NCI-H1092 treated with DMSO at 0.1 percent for 48 hours (cell line): ENCODE measurements at regions not wholly inside any gene's neighbourhood (a gene's known extent, or its start where the extent isn't known, plus 50 kb on each side); places are given as distances from the start of the nearest gene placed in this dataset.
A peak's percentile ranks its signal among the peaks of the same experiment; 100 is the strongest.

Experiments
- DNase-seq: peaks from one replicate; lab custom pipeline; 2025; lab: John Stamatoyannopoulos, UW

DNA sequence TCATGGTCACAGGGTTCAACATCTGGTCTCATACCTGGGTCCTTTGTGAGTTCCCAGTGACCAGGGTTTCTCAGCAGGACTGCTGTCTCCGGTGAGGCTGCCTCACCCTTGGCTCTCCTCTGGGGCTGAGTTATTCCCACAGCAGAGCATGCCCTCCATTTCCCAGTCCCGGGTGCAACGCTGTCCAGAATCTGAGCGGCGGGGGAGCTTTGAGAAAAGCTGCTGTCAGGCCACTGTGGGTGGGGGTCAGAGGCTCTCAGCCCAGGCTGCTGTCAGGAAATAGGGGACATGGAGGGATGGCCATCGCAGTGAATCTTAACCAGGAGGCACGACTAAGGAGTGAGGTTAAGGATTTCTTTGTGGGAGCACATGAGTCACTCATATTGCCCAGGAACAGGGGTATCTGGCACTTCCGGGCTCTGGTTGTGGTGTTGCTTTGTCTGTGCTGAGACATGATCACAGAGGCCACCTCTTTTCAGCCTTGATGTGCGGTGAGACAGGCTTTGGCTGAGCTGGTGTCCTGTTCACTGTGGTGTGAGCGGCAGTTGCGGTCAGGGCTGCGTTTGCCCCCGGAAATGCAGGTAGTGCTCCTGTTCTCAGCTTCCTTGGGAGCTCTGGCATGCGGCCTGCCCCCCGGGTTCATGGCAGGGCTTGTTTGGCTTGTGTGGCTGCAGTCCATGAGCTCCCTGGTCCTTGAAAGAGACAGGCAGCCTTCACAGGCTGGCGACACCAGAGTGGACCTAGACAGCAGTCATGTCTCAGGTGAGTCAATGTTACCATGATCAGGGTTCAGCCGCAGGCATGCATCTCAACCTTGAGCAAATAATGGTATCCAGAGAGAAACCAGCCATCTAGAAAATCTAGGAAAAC, 310.7 kb upstream of the MYT1L start:
- DNase-seq: no peak

DNA sequence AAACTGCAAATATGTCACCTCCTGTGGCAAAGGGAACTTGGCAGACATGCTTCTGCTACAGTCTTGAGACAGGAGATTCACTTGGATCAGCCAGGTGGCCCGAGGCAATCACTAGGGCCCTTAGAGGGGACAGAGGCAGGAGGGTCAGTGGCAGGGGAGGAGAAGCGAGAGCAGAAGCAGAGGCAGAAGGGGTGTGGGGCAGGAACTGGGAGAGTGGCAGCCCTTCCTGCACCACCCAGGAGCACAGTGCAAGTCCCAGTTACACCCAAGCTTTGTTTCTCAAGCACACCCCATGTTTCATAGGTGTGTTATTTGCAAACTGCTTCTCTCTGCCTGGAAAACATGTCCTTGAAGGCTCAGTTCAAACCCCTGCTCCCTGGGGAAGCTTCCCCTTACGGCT, 309.7 kb upstream of the MYT1L start:
- no peak for DNase-seq

DNA sequence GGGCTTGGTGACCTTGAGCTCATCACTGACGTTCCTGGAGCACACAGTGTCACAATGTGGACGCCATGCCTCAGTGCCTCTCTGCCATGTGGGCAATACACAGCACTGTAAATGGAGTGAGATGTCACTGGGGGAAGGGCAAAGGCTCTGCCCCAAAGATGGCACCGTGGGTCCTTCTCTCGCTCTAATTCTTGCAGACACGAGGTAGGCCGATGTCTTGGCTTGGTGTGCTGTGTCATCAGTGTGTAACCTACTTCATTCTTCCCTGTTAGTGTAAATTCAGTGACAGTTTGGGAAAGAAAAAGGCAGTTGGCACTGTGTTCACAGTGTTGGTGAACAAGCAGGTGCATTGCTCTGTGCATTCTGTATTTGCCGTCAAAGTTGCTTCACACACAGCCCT, 309.3 kb upstream of the MYT1L start:
- no peak for DNase-seq

- no peak for DNase-seq
Observed at GRCh38 chr2:2639251-2640139, 308.4 kb upstream of the MYT1L start.

GRCh38 chr2:2638547-2639220, 307.6 kb upstream of the MYT1L start:
- DNase-seq: no peak

- DNase-seq: no peak
Observed at GRCh38 chr2:2636813-2637212, 305.7 kb upstream of the MYT1L start.

GRCh38 chr2:2635025-2635528, 304.0 kb upstream of the MYT1L start:
- no peak for DNase-seq

GRCh38 chr2:2633017-2633416, 301.9 kb upstream of the MYT1L start:
- no peak for DNase-seq

- no peak for DNase-seq
Observed at GRCh38 chr2:2623939-2624338, 292.9 kb upstream of the MYT1L start.

DNA sequence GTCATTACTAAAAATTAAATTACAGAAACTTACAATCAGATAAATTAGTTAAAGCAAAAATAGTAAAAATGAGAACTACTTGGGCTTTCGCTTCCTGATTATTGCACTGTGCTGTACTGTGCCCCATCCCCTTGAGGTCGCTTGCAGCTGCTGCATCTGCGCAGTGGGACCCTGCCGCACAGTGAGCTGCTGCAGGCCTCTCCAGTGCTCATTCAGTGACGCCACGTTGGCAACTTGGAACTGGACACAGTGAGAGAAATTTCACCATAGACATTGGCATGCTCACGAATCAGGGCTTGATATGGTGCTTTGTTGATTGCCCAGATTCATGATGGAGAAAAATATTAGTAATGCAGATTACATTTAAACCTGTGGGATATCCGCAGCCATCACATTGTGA, 290.8 kb upstream of the MYT1L start:
- no peak for DNase-seq

DNA sequence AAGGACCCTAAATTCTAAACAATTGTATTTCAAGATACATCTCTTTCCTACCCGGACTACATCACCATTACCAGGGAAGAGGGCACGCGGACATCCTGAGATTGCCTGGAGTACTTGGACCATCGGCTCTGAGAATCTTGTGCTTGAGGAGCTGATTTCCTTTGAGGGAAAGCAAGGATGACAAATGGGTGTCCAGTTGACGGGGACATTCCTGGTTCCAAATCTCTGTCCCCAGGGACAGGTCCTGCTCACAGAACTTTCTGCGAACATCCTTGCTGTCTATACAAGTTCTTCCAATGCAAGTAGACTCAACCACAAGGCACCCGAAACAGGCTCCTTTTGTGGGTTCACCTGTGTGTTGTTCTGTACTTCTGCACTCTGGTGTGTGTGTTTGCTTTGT, 289.5 kb upstream of the MYT1L start:
- DNase-seq: no peak

- no peak for DNase-seq
Observed at GRCh38 chr2:2619995-2620394, 288.9 kb upstream of the MYT1L start.

DNA sequence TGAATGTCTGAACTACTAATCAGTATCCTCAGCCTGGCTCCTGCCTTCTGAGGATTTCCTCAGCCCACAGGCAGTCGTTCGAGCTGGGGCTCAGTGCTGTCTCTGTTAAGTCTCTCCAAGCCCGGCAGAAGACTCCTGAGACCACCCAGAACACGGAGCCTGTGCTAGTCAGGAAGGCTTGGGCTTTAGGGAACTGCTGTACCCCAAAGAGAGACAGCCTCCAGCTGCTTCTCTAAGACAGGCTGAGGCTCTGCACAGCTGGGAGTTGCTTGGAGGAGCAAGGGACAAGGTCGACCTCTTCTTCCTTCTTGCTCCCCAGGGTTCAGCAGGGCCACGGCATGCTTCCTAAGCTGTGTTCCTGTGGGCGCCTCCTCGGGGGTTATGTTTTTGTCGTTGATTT, 283.4 kb upstream of the MYT1L start:
- DNase-seq: no peak

DNA sequence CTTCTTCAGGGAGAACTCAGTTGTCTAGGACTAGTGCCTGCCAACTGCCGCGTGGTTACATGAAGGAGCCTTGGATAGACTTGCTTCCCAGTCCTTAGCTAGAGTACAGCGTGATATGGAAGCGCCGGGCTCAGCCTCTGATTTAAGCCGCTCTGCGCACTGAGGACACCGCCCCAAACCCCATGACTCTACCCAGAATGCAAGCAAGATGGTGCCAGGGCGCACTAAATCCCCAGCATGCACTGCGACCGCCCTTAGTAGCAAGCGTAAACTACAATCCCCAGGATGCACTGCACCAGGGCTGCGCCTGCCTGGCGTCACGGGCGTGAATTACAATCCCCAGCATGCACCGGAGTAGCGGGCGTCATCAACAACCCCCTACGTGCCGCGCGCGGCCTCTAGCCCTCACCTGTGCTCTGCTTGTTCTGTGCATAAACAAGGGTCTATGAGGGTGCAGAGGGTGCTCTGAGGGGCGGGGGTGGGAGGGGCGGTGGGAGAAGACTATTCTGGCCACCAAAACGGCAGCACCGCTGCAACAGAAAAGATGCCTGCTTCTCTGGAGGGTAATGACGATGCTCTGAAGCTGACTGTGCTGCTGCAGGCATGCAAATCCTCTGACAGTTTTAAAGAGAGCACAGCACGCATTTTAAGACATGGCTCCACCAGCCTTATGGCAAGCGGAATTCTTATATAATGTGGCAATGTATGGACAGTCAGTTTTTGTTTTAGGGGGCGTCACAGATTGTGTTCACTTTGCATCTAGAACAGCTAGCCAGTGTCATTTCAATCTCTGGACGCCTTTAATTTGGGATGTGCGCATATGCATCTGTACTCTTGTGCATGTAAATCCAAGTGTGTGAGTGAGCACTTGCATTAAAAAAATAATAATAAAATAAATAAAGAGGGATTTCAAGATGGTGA, 282.5 kb upstream of the MYT1L start:
- DNase-seq: peak; percentile 65

DNA sequence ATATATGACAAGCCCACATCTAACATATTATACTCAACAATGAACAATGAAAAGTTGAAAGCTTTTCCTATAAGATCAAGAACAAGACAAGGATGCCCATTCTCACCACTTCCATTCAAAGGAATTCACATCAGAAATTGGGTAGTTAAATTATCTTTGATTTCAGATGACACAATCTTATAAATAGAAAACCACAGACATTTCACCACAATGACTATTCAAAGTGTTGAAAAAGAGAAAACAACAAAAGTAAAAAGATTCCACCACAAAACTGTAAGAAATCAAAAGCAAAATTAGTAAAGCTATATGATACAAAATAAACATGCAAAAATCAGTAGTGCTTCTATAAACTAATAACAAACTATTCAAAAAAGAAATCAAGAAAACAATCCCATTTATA, 279.7 kb upstream of the MYT1L start:
- no peak for DNase-seq

DNA sequence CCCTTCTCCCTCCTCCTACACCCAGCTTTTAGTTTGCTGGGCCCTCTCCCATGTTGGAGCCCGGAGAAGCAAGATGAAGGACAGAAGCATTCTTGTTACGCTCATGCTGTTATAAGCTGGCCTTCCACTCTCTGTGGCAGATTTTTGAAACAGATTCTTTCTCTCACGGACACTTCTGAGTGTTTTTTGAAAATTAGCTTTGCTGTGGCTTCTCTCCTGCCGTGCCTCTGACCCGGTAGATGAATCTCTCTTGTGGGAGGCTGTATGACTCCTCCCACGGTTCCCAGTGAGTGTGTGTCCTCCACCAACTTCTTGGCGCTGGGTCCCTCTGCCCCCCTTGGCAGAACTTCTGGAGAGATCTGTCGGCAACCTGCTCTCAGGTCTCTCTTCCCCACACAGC, 269.3 kb upstream of the MYT1L start:
- no peak for DNase-seq

DNA sequence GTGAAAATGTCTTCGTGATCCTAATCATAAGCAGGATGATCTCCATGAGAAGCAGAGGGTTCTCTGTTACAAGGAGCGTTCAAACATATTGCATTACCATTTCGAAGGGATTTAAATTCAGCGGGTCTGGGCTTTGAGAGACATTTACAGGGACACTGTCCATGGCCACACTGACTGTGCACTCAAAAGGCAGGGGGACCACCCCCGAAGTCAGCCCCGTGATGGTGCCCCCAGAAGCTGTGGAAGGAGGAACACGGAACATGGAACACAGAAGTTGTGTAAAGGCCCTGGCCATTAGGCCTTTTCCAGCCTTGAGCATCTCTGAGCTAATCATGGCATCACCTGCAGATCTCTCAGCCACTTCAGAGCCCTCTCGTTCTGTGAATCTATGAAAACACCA, 268.4 kb upstream of the MYT1L start:
- no peak for DNase-seq

- DNase-seq: no peak
Observed at GRCh38 chr2:2597712-2598111, 266.6 kb upstream of the MYT1L start.

- no peak for DNase-seq
Observed at GRCh38 chr2:2591542-2591940, 260.5 kb upstream of the MYT1L start.

- peak; percentile 28 for DNase-seq
Observed at GRCh38 chr2:2590841-2591541, 259.9 kb upstream of the MYT1L start.

- no peak for DNase-seq
Observed at GRCh38 chr2:2590141-2590540, 259.1 kb upstream of the MYT1L start.
